PFSK-1 (cell line): ENCODE measurements at regions not wholly inside any gene's neighbourhood (a gene's known extent, or its start where the extent isn't known, plus 50 kb on each side); places are given as distances from the start of the nearest gene placed in this dataset.

Experiments used
- POLR2AphosphoS5 ChIP-seq: IDR thresholded peaks from 2 replicates; pipeline ENCODE4 v1.6.1; 2012; ENCODE audit warnings: low read depth, mild to moderate bottlenecking, control low read depth, low read length, moderate library complexity
- REST ChIP-seq, 2 experiments: IDR thresholded peaks; 2 replicates each; pipeline versions ENCODE4 v1.6.1 to v1.8.0; 2011 to 2012; ENCODE audit warnings: low read depth in 2 of 2, low read length in 2 of 2, control low read depth in 1 of 2, inconsistent platforms in 1 of 2, mild to moderate bottlenecking in 1 of 2, moderate library complexity in 1 of 2; ENCODE audit not compliant: insufficient read depth in 1 of 2
- SIN3A ChIP-seq: IDR thresholded peaks from 2 replicates; pipeline ENCODE4 v1.6.1; 2012; ENCODE audit warnings: mild to moderate bottlenecking, low read length, moderate library complexity, borderline replicate concordance; ENCODE audit not compliant: insufficient read depth

GRCh38 chr4:131459430-131460101 lies 1689.5 kb upstream of the PCDH10 start:
- no peak for TF ChIP-seq SIN3A
- TF ChIP-seq POLR2AphosphoS5 = no peak
- TF ChIP-seq REST (IDR thresholded peaks at IDR 0.05; ENCODE audit: insufficient read depth in 1 of 2, low read depth in 2 of 2, low read length in 2 of 2) = no peak
